Heart left ventricle (tissue), 16 donors: ENCODE measurements at regions not wholly inside any gene's neighbourhood (a gene's known extent, or its start where the extent isn't known, plus 50 kb on each side); places are given as distances from the start of the nearest gene placed in this dataset.

ENCODE experiments used
- ATAC-seq, 4 donors: fragments of 200-7000 bp; cut with Tn5 transposase; one replicate each; pipeline ENCODE4 v1.9.1; 2020 to 2022; ENCODE audit warnings: moderate library complexity in 4 of 4, mild to moderate bottlenecking in 3 of 4, moderate number of reproducible peaks in 1 of 4
- DNase-seq, 5 donors: peaks; one replicate each; pipeline ENCODE4 v3.0.0-alpha.2; 2020
- H3K27ac ChIP-seq, 12 donors: fragments of 200-600 bp; sonication (generic) in 4 of 12; one replicate each; pipeline versions ENCODE4 v1.5.0 to v1.8.0; 2016 to 2022; ENCODE audit warnings: mild to moderate bottlenecking in 2 of 12
- H3K27me3 ChIP-seq, 9 donors: fragments of 200-600 bp; sonication (generic) in 2 of 9; one replicate each; pipeline versions ENCODE4 v1.5.1 to v1.8.0; 2016 to 2022; ENCODE audit warnings: mild to moderate bottlenecking in 3 of 9
- H3K36me3 ChIP-seq, 9 donors: fragments of 200-600 bp; sonication (generic) in 2 of 9; one replicate each; pipeline versions ENCODE4 v1.5.0 to v1.8.0; 2018 to 2022; ENCODE audit warnings: mild to moderate bottlenecking in 2 of 9
- H3K4me1 ChIP-seq, 12 donors: fragments of 200-600 bp; sonication (generic) in 4 of 12; one replicate each; pipeline versions ENCODE4 v1.5.0 to v1.8.0; 2016 to 2022; ENCODE audit warnings: mild to moderate bottlenecking in 3 of 12
- H3K4me3 ChIP-seq, 12 donors: fragments of 200-600 bp; sonication (generic) in 4 of 12; one replicate each; pipeline versions ENCODE4 v1.5.0 to v1.8.0; 2017 to 2022; ENCODE audit warnings: mild to moderate bottlenecking in 9 of 12, moderate library complexity in 4 of 12
- H3K9me3 ChIP-seq, 12 donors: fragments of 200-600 bp; sonication (generic) in 4 of 12; one replicate each; pipeline versions ENCODE4 v1.5.0 to v1.8.0; 2016 to 2022; ENCODE audit warnings: mild to moderate bottlenecking in 1 of 12
- CTCF ChIP-seq, 12 donors: fragments of 200-600 bp; sonication (generic) in 4 of 12; IDR thresholded peaks; one replicate each; pipeline versions ENCODE4 v1.5.0 to v1.8.0; 2018 to 2022; ENCODE audit warnings: antibody characterized with exemption in 12 of 12, mild to moderate bottlenecking in 5 of 12
- POLR2A ChIP-seq, 2 donors: fragments of 450-650 bp; IDR thresholded peaks; one replicate each; pipeline ENCODE4 v1.6.1; 2017; ENCODE audit warnings: antibody characterized with exemption in 2 of 2, mild to moderate bottlenecking in 2 of 2, moderate library complexity in 2 of 2
- WGBS, 4 donors: extraction: QIAGEN DNeasy Blood & Tissue Kit in 2 of 4; methylation state at CpG; one replicate each; pipeline versions ENCODE4 v1.1.5 to v1.1.7; 2013 to 2018; 5-methylcytosine and 5-hydroxymethylcytosine counted together
- intact Hi-C, 10 donors: fragments of 100-400 bp; cut with DNase I; formaldehyde crosslinking; loops; one replicate each; pipeline versions ENCODE4 v1.11.1 to v1.14.2; 2022
- donor health status: ischemic (EF 13 %, LVEDD 7.1; RV severe dilation, severe dysfunction).
- donor health status: healthy with polysubstance abuse.
- donor health status: DM: no; HTN: yes; CAD: no.
- donor health status: DM: no; HTN: no; CAD: no.
- donor health status: ischemic (EF 25% LVEDD 6.9; RV normal size, moderate dysfunction).
- donor health status: ischemic (EF 25% LVEDD 5.7; RV mildly dilated, moderate dysfunction).
- donor health status: healthy.
- donor health status: DM: yes; HTN: yes; CAD: no.
- donor health status: ischemic (EF 35%, LVEDD 5.7; RV mildly dilated, moderate dysfunction).
- donor health status: nonischemic (EF 11% LVEDD 7.7; RV severe dilation, severe dysfunction).
- donor health status: DM: yes; HTN: yes; CAD: no.
- donor health status: PGD.
- donor health status: ischemic (EF 29% LVEDD 5.4; RV normal size, mild dysfunction).
- donor health status: nonischemic (EF 23%, LVEDD 6.1; RV moderate dilation, normal function).

GRCh38 chr18:25592804-25593360, 240.9 kb upstream of the ZNF521 start:
- DNase-seq, result no peak
- 66 to 76% (median 71%) methylated on average over 2 of the region's 2 CpGs for WGBS, 4 donors
- no peaks in the 10 kb centered on the region for H3K27me3 ChIP-seq
- no peaks in the 10 kb centered on the region for H3K36me3 ChIP-seq
- TF ChIP-seq CTCF (IDR thresholded peaks at IDR 0.05) (no peak), POLR2A (IDR thresholded peaks at IDR 0.05) (no peak)
- H3K4me1 ChIP-seq, result no peaks in the 10 kb centered on the region
- no peak overlapping the region for H3K4me3 ChIP-seq
- ATAC-seq, result no peak
- H3K9me3 ChIP-seq, result peaks cover 0 to 9% (median 0%) of the 10 kb centered on the region in 12 donors
- intact Hi-C loops, result no loop called here
- H3K27ac ChIP-seq, result no peak overlapping the region

GRCh38 chr18:25590456-25590855, 238.5 kb upstream of the ZNF521 start:
- WGBS, 4 donors, result 83 to 88% (median 85%) methylated on average over 8 of the region's 8 CpGs
- TF ChIP-seq POLR2A (IDR thresholded peaks at IDR 0.05) (no peak), CTCF (IDR thresholded peaks at IDR 0.05) (no peak)
- DNase-seq (no peak), ATAC-seq (no peak)
- Histone ChIP-seq H3K4me3 (no peak overlapping the region), H3K9me3 (peaks cover 0 to 16% (median 3%) of the 10 kb centered on the region in 12 donors), H3K36me3 (no peaks in the 10 kb centered on the region), H3K27ac (no peak overlapping the region), H3K27me3 (no peaks in the 10 kb centered on the region), H3K4me1 (no peaks in the 10 kb centered on the region)
- intact Hi-C loops, result no loop called here

GRCh38 chr18:25587545-25587944, 235.6 kb upstream of the ZNF521 start:
- ATAC-seq, result no peak
- no peaks in the 10 kb centered on the region for H3K36me3 ChIP-seq
- H3K9me3 ChIP-seq, result peaks cover 0 to 16% (median 3%) of the 10 kb centered on the region in 12 donors
- intact Hi-C loops, result no loop called here
- no peak overlapping the region for H3K27ac ChIP-seq
- WGBS, 4 donors, result 72 to 93% (median 90%) methylated on average over 5 of the region's 5 CpGs
- DNase-seq, result no peak
- H3K27me3 ChIP-seq, result no peaks in the 10 kb centered on the region
- no peak overlapping the region for H3K4me3 ChIP-seq
- TF ChIP-seq CTCF (IDR thresholded peaks at IDR 0.05), result no peak
- no peak for TF ChIP-seq POLR2A (IDR thresholded peaks at IDR 0.05)
- H3K4me1 ChIP-seq, result no peaks in the 10 kb centered on the region

GRCh38 chr18:25568986-25569385, 217.0 kb upstream of the ZNF521 start:
- Histone ChIP-seq H3K27me3 (no peaks in the 10 kb centered on the region), H3K4me1 (no peaks in the 10 kb centered on the region), H3K27ac (no peak overlapping the region), H3K4me3 (no peak overlapping the region), H3K36me3 (no peaks in the 10 kb centered on the region), H3K9me3 (no peaks in the 10 kb centered on the region)
- ATAC-seq, result no peak
- intact Hi-C loops, result loop anchor here in 3 of 10 donors (10.0 kb wide), 7 partner anchors 46 to 694 kb away; partner anchors contain the start of gene ZNF521 (in 1 of the 3)
- 81 to 85% (median 84%) methylated on average over 5 of the region's 5 CpGs for WGBS, 4 donors
- TF ChIP-seq POLR2A (IDR thresholded peaks at IDR 0.05) (no peak), CTCF (IDR thresholded peaks at IDR 0.05) (no peak)
- no peak for DNase-seq
